NCI-H1105 (cell line): ENCODE measurements at regions not wholly inside any gene's neighbourhood (a gene's known extent, or its start where the extent isn't known, plus 50 kb on each side); places are given as distances from the start of the nearest gene placed in this dataset.

Experiments used
- DNase-seq: peaks from one replicate; lab custom pipeline; 2025; lab: John Stamatoyannopoulos, UW

DNA sequence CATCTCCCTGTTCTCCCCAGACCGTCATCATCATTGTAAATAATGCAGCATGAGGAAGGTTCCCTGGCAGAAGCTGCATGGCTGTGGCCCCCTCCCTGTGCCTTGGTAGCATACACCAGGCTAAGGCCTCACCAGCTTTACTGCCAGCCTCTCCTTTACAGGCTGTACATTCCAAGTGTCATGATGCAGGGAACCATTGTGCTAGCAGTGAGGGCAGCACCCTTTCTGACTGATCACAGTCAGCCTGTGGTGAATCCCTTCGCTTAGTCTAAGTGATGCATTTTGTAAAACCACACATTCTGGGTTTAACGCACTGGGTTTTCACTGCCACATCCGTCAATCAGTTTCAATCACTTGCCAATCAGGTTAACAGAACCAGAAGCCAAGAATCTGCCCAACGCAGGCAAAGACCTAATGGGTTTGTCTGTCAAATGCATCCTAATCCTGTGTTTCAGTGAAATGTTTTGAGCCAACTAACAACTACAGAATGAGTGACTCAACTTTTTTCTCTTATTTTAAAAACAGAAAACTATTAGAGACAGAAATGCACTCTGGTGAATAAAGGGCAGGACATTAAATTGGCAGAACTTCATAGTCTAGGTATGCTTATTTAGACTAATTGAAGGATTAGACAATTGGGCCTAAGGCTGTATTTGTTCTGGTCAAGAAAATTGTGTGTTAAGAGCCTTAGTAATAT lies 225.9 kb upstream of the DPH6 start:
- DNase-seq = no peak

DNA sequence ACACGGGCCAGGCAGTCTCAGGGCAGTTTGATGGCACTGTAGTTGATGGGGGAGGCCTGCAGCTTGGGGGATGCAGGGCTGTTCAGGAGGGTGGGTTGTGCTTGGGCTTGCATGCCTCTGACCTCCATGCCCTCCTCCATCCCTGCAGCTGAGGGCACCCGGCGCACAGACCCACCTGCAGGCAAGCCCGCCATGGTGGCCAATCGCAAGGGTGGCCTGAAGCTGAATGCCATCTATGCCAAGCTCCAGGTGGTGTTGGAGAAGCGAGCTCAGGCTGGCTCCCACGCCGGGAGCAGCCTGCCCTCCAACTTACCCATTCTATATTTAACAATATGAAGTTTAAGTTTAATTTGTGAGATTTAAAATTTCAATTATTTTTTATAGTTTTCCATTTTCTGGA lies 228.7 kb upstream of the DPH6 start:
- no peak for DNase-seq

DNA sequence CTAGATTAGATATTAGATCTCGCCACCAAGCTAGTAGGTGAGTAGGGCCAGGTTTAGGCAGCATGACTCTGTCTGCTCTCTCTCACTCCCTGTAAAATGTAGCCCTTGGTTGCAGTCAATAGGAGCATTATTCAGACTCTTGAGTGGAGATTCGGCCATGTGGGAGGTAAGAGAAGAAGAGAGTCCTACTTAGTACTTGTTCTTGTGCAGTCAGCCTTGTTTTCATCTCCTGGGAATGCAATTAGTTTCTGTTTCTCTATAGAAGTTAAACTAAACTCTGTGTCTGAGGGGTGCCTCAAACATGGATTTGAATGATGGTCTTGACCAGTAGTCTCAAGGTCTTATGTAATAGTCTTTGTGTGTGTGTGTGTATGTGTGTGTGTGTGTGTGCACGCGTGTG lies 229.5 kb upstream of the DPH6 start:
- no peak for DNase-seq

DNA sequence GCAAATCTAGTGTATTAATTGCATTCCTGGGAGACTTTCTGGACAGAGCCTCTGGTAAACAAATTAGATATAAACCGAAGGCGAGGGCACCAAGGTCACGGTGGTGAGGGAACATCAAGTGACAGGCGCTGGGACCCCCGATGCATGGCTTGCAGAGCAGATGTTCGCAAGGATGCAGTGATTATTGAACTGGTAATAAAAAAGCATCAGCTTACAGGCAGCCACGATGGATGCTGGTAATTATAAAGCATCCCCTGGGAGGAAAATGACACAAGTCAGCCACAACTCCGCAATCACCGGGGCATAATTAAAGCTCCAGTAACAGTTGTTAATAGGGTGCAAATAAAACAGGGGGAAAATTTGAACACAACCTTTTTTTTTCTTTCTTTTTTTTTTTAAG lies 231.1 kb upstream of the DPH6 start:
- DNase-seq = no peak

DNA sequence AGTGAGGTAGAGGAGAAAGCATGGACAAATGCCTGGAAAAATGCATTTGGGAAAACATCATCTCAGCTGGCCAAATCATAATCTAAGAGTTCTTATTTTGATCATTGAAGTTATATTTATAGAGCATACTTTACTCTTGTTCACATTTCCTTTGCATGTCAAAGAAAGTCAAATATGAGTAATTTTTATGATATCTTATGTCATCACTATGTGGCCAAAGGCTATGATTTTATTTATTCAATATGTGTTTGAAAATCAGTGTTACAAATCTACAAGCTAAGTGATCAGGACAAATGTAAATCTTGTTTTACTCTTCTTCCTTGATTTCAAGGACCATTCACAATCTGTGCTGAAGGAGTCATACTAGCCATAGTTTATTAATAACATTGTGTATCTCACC lies 237.2 kb upstream of the DPH6 start:
- DNase-seq = no peak

DNA sequence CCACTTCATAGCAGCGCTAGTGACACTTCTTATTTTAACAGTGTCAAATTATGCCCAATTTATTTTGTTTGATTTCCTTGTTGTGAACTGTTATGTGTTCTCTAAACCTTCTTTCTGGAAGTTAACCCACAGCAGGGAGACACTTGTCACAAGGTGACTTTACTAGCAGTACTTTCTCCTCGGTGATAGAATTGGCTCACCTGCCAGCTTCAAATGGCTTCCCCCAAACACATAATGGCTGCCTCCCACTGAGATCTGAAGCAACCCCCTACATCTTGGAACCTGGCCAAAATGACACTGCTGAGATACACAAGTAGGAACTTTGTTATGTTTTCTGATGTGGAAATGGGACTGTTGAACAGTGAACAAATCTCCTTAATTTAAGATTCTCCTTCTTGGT lies 238.8 kb upstream of the DPH6 start:
- peak; percentile 28 for DNase-seq

GRCh38 chr15:35810007-35810406 lies 264.0 kb upstream of the DPH6 start:
- DNase-seq = no peak

DNA sequence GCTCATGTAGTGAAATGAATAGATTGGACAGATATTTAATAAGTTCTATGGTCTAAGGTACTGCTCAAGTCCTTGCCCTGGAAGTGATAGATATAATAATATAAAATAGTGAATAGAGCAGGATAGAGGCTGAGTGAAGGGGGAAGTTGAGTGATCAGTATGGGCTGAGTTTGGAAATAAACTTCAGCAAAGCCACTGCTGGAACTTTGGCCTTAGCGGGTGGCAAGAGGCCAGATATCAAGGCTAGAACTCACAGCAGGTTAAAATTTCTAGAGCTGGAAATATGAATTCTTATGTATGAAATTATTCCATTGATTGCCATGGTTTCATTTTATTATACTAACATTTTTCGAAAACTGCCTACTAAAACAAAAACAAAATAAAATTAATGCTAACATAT lies 267.6 kb upstream of the DPH6 start:
- DNase-seq = no peak

DNA sequence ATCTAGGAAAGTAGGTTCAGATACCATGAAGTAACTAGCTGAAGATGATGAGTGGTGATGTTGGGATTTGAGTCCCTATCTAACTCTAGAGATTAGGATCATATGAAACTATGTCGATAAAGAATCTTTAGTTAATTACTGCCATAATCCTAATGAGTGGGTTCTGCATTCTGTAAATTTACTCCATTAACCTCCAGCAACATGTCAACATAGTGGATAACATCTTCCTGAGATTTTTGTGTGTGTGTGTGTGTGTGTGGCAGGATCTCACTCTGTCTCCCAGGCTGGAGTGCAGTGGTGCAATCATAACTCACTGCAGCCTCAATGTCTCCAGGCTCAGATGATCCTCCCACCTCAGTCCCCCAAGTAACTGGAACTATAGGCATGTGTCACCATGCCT lies 272.9 kb upstream of the DPH6 start:
- DNase-seq = no peak

GRCh38 chr15:35822153-35822552 lies 276.2 kb upstream of the DPH6 start:
- no peak for DNase-seq

DNA sequence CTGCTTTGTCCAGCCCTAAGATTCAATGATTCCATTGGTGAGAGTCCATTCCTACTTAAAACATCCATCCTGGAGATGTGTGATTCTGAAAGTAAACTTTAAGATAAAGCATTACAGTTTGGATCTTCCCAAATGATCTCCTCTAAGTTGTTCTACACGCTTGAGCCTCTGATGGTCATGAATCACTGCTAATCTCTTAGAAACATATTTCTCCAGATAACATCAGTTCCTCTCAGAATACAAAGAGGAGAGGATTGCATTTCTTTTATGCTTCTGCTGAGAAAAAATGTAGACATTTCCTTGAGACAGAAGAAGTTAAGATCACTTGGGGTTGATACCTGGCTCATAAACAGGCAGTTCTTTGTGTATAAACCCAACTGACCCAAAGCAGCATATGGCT lies 281.2 kb upstream of the DPH6 start:
- no peak for DNase-seq

DNA sequence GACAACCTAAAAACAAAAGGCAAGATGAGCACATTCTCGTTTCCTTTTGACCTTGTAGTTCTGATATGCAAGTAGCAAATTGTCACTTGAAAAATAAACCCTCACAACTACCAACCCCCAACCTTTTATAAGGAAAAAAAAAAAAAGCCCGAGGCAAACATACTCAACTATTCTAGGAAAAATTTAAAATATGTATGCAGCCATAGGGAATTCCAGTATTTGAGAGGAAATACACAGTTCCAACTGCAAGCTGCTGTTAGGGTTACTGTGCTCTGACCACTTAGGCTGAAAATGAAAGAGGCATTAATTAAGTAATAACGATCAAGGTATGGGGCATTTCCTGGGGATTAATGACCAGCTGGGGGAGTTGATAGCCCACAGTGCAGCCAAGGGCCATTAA lies 281.9 kb upstream of the DPH6 start:
- no peak for DNase-seq

- DNase-seq = no peak
These were observed 287.6 kb upstream of the DPH6 start for GRCh38 chr15:35833581-35833980.

- no peak for DNase-seq
These were observed 288.4 kb upstream of the DPH6 start for GRCh38 chr15:35834216-35834830.

GRCh38 chr15:35834866-35835265 lies 288.9 kb upstream of the DPH6 start:
- no peak for DNase-seq

DNA sequence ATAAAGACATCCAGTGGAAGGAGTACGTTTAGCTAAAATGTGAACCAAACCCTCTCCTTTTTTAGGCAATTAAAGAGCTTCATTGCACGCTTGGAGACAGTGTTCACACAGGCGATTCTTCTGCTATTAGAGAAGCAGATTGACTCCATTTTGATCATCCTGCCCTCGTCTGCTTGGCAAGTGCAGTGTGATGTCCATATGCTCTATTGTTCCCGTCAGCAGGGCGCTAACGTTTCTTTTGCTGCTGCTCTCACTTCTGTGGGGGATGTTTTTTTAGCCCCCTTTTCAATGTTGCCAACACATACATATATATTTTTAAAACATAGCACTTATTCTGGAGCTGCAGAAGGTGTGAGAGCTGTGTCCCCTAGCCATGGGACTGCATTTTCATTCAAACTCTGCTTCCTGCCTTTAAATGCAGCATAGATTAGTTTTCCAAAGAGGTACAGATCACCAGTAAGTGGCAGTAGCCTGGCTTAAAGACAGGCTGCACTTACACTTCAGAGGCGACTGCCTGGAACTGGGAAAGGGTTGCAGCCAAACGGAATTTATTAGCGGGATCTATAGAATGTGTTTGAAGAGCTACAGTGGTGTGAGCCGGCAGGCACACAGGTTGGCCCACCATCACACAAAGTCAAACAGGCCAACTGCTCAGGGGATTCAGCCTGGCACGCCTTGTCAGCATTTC lies 292.6 kb upstream of the DPH6 start:
- DNase-seq = no peak

GRCh38 chr15:35842631-35843030 lies 296.7 kb upstream of the DPH6 start:
- DNase-seq = no peak

DNA sequence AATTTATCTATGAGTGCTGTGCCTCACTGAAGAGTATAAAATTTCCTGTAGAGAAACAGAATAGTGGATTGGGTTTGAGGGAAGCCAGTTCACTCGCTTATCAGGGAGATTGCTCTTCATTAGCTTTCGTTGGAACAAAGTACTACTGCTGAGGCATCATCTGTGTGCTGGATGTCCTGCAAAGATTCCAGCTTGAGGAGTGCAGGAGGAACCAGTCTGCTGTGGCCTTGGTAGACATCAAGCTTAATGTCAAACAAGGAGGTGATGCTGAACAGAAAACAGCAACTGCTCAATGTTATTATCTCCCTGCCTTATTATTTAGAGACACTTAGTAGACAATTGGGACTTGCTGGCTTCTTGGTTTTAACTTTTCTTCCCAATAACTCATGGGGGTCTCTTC lies 297.5 kb upstream of the DPH6 start:
- DNase-seq = no peak

DNA sequence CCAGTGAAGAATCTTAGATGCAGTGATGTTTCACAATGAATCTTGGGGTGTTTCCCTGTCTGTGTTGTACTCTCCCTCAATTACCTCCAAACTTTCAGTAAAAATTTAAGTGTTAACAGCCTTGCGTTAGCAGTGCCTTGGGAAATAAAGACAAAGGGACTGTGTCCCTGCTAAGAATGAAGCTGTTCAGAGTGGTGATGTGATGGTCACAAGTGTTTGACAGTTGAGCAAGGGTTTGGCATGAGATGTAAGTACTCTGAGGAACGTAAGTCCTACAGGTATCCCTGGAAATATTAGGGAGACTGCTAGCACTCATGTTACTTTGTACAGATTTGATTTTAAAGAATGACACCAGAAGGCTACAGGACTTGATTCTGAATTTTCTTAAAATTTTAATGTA lies 304.3 kb upstream of the DPH6 start:
- no peak for DNase-seq

- DNase-seq = no peak
These were observed 305.5 kb upstream of the DPH6 start for GRCh38 chr15:35851491-35851890.

- no peak for DNase-seq
These were observed 307.1 kb upstream of the DPH6 start for GRCh38 chr15:35852818-35853624.

DNA sequence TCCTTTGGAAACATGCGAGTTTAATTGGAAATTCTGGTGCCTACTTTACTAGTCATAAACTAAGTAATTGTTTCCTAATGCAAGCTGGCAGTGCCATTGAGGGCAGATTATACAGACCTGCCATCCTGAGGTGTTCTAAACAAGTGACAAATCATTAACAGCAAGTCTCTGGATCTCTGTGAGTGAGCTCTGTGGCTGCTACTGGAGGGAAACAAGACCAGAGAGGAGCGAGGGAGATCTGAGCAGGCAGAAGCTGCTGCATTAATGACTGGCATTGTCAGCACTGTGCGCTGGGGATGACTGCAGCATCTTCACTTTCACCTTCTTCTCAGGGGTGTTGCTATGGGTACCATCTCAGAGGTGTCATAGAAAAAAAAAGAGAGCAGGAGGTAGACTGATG lies 308.4 kb upstream of the DPH6 start:
- DNase-seq = no peak
